Kidney (tissue), 13 donors: ENCODE measurements at regions not wholly inside any gene's neighbourhood (a gene's known extent, or its start where the extent isn't known, plus 50 kb on each side); places are given as distances from the start of the nearest gene placed in this dataset.

Experiments
- DNase-seq, 5 donors: peaks; one replicate each; pipeline ENCODE4 v3.0.0-alpha.2; 2013 to 2020
- FAIRE-seq: peaks from 2 replicates; lab custom pipeline; 2012; peaks lifted over from hg19 to GRCh38; lab: Jason Lieb, UNC
- H3K27ac ChIP-seq, 2 donors: one replicate each; pipeline ENCODE4 v1.7.0; 2013; ENCODE audit warnings: low read depth in 2 of 2, low read length in 2 of 2, inconsistent platforms in 1 of 2
- H3K27me3 ChIP-seq: one replicate; pipeline ENCODE4 v1.7.1; 2013; ENCODE audit warnings: low read length, inconsistent platforms; ENCODE audit not compliant: control insufficient read depth, insufficient read depth
- H3K36me3 ChIP-seq, 3 donors: one replicate each; pipeline versions ENCODE4 v1.7.0 to v1.7.1; 2013; ENCODE audit warnings: low read length in 3 of 3, control low read depth in 1 of 3, inconsistent platforms in 1 of 3; ENCODE audit not compliant: insufficient read depth in 3 of 3, control insufficient read depth in 2 of 3
- H3K4me1 ChIP-seq, 3 donors: one replicate each; pipeline versions ENCODE4 v1.7.0 to v1.7.1; 2013; ENCODE audit warnings: low read length in 3 of 3, inconsistent platforms in 1 of 3, low read depth in 1 of 3; ENCODE audit not compliant: control insufficient read depth in 2 of 3, insufficient read depth in 2 of 3
- H3K4me3 ChIP-seq, 3 donors: one replicate each; pipeline versions ENCODE4 v1.7.0 to v1.8.1; 2013; ENCODE audit warnings: low read length in 3 of 3, control low read depth in 1 of 3, inconsistent platforms in 1 of 3
- H3K9ac ChIP-seq, 3 donors: one replicate each; pipeline versions ENCODE4 v1.7.0 to v1.7.1; 2013; ENCODE audit warnings: low read length in 3 of 3, control low read depth in 1 of 3, inconsistent platforms in 1 of 3
- H3K9me3 ChIP-seq, 3 donors: one replicate each; pipeline versions ENCODE4 v1.7.0 to v1.7.1; 2013; ENCODE audit warnings: low read length in 3 of 3, control low read depth in 1 of 3, inconsistent platforms in 1 of 3; ENCODE audit not compliant: control insufficient read depth in 2 of 3, insufficient read depth in 1 of 3
- intact Hi-C: fragments of 100-400 bp; cut with DNase I; formaldehyde crosslinking; loops from one replicate; pipeline ENCODE4 v1.11.1; 2022
- TF ChIP-seq, protein P1 (sequence below): IDR thresholded peaks from 3 replicates; pipeline ENCODE4 v1.5.1; 2012; ENCODE audit warnings: mild to moderate bottlenecking, moderate library complexity, borderline replicate concordance; ENCODE audit not compliant: insufficient read depth; ENCODE audit errors: extremely low read depth
- donor health status: control.
- donor health status: control.
- donor health status: control.
- donor health status: control.
- donor health status: control.
- donor health status: DM: yes; HTN: yes; CAD: no.
- donor health status: Normal renal cell carcinoma (clear cell type).

GRCh38 chr7:33720870-33721269 lies 184.5 kb upstream of the BMPER start:
- FAIRE-seq (no peak), DNase-seq (peak in 2 of 5 donors; percentile 44 to 73)
- intact Hi-C loops = no loop called here
- Histone ChIP-seq H3K9ac (no peak overlapping the region), H3K4me1 (no peaks in the 10 kb centered on the region), H3K4me3 (no peak overlapping the region), H3K36me3 (no peaks in the 10 kb centered on the region), H3K9me3 (no peaks in the 10 kb centered on the region), H3K27me3 (no peaks in the 10 kb centered on the region), H3K27ac (no peak overlapping the region)
- TF ChIP-seq, protein P1, sequence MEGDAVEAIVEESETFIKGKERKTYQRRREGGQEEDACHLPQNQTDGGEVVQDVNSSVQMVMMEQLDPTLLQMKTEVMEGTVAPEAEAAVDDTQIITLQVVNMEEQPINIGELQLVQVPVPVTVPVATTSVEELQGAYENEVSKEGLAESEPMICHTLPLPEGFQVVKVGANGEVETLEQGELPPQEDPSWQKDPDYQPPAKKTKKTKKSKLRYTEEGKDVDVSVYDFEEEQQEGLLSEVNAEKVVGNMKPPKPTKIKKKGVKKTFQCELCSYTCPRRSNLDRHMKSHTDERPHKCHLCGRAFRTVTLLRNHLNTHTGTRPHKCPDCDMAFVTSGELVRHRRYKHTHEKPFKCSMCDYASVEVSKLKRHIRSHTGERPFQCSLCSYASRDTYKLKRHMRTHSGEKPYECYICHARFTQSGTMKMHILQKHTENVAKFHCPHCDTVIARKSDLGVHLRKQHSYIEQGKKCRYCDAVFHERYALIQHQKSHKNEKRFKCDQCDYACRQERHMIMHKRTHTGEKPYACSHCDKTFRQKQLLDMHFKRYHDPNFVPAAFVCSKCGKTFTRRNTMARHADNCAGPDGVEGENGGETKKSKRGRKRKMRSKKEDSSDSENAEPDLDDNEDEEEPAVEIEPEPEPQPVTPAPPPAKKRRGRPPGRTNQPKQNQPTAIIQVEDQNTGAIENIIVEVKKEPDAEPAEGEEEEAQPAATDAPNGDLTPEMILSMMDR = no peak

GRCh38 chr7:33721895-33722294 lies 183.4 kb upstream of the BMPER start:
- H3K9me3 ChIP-seq = no peaks in the 10 kb centered on the region
- intact Hi-C loops = no loop called here
- no peak overlapping the region for H3K27ac ChIP-seq
- no peak overlapping the region for H3K4me3 ChIP-seq
- H3K4me1 ChIP-seq = no peaks in the 10 kb centered on the region
- TF ChIP-seq, protein P1 = no peak
- no peak overlapping the region for H3K9ac ChIP-seq
- FAIRE-seq (no peak), DNase-seq (no peak)
- no peaks in the 10 kb centered on the region for H3K27me3 ChIP-seq
- no peaks in the 10 kb centered on the region for H3K36me3 ChIP-seq

- Histone ChIP-seq H3K4me3 (no peak overlapping the region), H3K36me3 (no peaks in the 10 kb centered on the region), H3K4me1 (no peaks in the 10 kb centered on the region), H3K9me3 (no peaks in the 10 kb centered on the region), H3K27ac (no peak overlapping the region), H3K27me3 (no peaks in the 10 kb centered on the region), H3K9ac (no peak overlapping the region)
- FAIRE-seq (no peak), DNase-seq (peak in 4 of 5 donors; percentile 84 to 88 (median 86))
- TF ChIP-seq, protein P1 = no peak
- intact Hi-C loops = no loop called here
Measured at GRCh38 chr7:33722383-33723101, 182.8 kb upstream of the BMPER start.
